SK-N-MC (cell line): ENCODE measurements at regions not wholly inside any gene's neighbourhood (a gene's known extent, or its start where the extent isn't known, plus 50 kb on each side); places are given as distances from the start of the nearest gene placed in this dataset.

Experiments used
- EZH2 ChIP-seq: fragments of 200-600 bp; sonication (generic); IDR thresholded peaks from one replicate; pipeline ENCODE4 v1.6.1; 2017; ENCODE audit warnings: antibody characterized with exemption
- FOXP2 ChIP-seq: optimal IDR thresholded peaks from 2 replicates; pipeline ENCODE3; 2011; ENCODE audit warnings: mild to moderate bottlenecking, moderate library complexity; ENCODE audit not compliant: insufficient read depth; ENCODE audit errors: extremely low read length, control extremely low read depth

- TF ChIP-seq EZH2 (no peak), FOXP2 (no peak)
Measured at GRCh38 chr11:70489276-70489675, 90.9 kb downstream of the CTTN start.
